Osteocyte (in vitro differentiated cells): ENCODE measurements at regions not wholly inside any gene's neighbourhood (a gene's known extent, or its start where the extent isn't known, plus 50 kb on each side); places are given as distances from the start of the nearest gene placed in this dataset.

Source experiments
- DNase-seq: peaks from one replicate; pipeline ENCODE4 v3.0.0; 2021; ENCODE audit warnings: mixed read lengths; ENCODE audit not compliant: unreplicated experiment; ENCODE audit errors: extremely low spot score
- H3K27ac Mint-ChIP-seq: one replicate; pipeline ENCODE4 v1.8.0; 2021; ENCODE audit warnings: mild to moderate bottlenecking, mixed read lengths; ENCODE audit not compliant: unreplicated experiment
- H3K27me3 Mint-ChIP-seq: one replicate; pipeline ENCODE4 v1.8.0; 2021; ENCODE audit warnings: mixed read lengths; ENCODE audit not compliant: unreplicated experiment
- H3K36me3 Mint-ChIP-seq: one replicate; pipeline ENCODE4 v1.8.0; 2021; ENCODE audit warnings: mixed read lengths; ENCODE audit not compliant: unreplicated experiment
- H3K4me1 Mint-ChIP-seq: one replicate; pipeline ENCODE4 v1.8.0; 2021; ENCODE audit warnings: mixed read lengths; ENCODE audit not compliant: unreplicated experiment
- H3K4me3 Mint-ChIP-seq: one replicate; pipeline ENCODE4 v1.8.0; 2021; ENCODE audit warnings: mild to moderate bottlenecking, moderate library complexity, mixed read lengths; ENCODE audit not compliant: unreplicated experiment
- H3K9me3 Mint-ChIP-seq: one replicate; pipeline ENCODE4 v1.8.0; 2021; ENCODE audit warnings: mixed read lengths; ENCODE audit not compliant: unreplicated experiment
- TF ChIP-seq, protein P1 (sequence below): fragments of 200-600 bp; sonication (generic); IDR thresholded peaks from 2 replicates; pipeline ENCODE4 v1.5.0; 2021; ENCODE audit warnings: antibody characterized with exemption, mild to moderate bottlenecking, moderate library complexity

DNA sequence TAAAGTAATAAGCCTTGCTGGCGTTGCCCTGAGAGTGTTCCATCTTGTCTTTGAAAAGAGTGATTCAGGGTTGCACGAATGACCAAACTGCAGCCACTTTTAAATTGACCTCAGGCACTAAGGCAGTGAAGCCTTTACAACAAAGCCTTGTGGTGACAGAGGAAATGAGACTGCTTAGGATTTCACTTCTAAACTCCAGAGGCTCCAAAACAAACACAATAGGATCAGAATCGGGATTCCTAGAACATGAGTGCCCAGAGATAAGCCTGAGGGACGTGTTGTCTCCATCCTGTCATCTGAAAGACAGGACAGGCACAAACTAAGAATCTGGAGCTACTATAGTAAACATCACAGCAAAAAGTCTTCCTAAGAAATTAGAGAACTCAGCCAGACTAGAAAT is 405.2 kb downstream of the PPARGC1A start:
- no peaks in the 10 kb centered on the region for H3K27me3 Mint-ChIP-seq
- TF ChIP-seq, protein P1, sequence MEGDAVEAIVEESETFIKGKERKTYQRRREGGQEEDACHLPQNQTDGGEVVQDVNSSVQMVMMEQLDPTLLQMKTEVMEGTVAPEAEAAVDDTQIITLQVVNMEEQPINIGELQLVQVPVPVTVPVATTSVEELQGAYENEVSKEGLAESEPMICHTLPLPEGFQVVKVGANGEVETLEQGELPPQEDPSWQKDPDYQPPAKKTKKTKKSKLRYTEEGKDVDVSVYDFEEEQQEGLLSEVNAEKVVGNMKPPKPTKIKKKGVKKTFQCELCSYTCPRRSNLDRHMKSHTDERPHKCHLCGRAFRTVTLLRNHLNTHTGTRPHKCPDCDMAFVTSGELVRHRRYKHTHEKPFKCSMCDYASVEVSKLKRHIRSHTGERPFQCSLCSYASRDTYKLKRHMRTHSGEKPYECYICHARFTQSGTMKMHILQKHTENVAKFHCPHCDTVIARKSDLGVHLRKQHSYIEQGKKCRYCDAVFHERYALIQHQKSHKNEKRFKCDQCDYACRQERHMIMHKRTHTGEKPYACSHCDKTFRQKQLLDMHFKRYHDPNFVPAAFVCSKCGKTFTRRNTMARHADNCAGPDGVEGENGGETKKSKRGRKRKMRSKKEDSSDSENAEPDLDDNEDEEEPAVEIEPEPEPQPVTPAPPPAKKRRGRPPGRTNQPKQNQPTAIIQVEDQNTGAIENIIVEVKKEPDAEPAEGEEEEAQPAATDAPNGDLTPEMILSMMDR = no peak
- H3K36me3 Mint-ChIP-seq = no peaks in the 10 kb centered on the region
- H3K27ac Mint-ChIP-seq = no peak overlapping the region
- no peak overlapping the region for H3K4me3 Mint-ChIP-seq
- no peak for DNase-seq
- no peaks in the 10 kb centered on the region for H3K4me1 Mint-ChIP-seq
- H3K9me3 Mint-ChIP-seq = peaks cover 5% of the 10 kb centered on the region

DNA sequence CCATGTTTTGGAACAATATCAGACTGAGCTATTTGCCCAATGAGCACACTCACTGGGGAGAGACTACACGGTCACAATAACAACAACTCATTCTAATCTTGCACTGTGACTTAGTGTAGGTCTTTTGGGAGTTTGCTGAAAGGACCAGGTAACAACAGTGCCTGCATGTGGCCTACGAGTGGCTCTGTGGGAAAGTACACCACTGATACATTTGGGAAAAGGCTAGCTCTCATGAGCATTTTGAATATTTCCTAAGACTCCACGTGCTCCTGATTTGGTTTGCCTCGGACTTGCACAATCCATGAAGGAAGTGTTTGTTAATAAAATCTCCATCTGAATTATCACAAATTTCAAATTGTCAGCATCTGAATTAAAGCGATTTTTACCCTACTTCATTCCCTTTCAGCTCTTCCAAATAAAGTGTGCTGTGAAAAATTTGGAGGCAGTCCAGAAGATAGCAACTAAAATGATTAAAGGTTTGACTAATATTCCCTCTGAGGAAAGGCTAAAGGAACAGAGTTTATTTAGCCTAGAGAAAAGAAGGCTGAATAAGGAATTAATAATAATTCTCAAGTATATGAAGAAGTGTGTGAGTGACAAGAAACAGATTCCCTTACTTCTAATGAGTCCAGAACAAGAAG is 406.4 kb downstream of the PPARGC1A start:
- DNase-seq = no peak
- H3K4me3 Mint-ChIP-seq = no peak overlapping the region
- TF ChIP-seq, protein P1 = no peak
- H3K36me3 Mint-ChIP-seq = no peaks in the 10 kb centered on the region
- H3K27ac Mint-ChIP-seq = no peak overlapping the region
- peaks cover 9% of the 10 kb centered on the region for H3K9me3 Mint-ChIP-seq
- H3K4me1 Mint-ChIP-seq = no peaks in the 10 kb centered on the region
- no peaks in the 10 kb centered on the region for H3K27me3 Mint-ChIP-seq

DNA sequence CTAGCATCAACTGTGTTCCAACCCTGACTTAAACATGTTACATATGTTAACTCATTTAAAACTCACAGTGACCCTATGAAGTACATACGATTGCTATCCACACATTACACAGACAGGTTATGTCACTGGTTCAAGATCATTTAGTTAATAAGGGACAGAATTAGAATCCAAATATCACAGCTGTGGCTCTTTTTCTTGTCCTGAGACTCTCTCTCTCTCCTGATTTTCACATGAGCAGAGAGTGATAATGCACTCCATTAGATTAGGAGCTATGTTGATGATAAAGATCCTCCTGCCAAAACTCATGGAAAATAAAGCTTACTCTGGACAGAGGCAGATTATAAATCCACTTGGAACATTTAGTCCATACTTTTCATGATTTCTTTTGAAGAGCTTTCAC is 408.3 kb downstream of the PPARGC1A start:
- TF ChIP-seq, protein P1 = no peak

DNA sequence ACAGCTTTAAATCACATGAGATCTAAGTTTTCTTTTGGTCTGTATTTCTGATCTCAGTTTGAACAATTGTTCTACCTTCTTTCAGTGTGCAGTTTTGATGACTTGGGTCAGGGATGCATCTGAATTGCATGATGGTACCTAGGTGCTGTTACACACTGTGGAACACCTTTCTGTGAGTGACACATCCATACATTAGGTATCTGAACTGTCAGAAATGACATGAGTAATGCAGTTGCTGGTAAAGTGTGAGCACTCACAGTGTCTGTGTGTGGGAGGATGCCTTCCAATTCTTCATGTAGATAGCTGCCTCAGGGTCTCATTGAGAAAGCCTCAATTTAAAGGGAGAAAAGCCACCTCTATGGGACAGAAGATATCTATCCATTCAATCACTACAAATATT is 411.9 kb downstream of the PPARGC1A start:
- H3K4me3 Mint-ChIP-seq = no peak overlapping the region
- no peak for DNase-seq
- no peaks in the 10 kb centered on the region for H3K27me3 Mint-ChIP-seq
- no peak overlapping the region for H3K27ac Mint-ChIP-seq
- TF ChIP-seq, protein P1 = no peak
- H3K4me1 Mint-ChIP-seq = no peaks in the 10 kb centered on the region
- no peaks in the 10 kb centered on the region for H3K36me3 Mint-ChIP-seq
- H3K9me3 Mint-ChIP-seq = peaks cover 9% of the 10 kb centered on the region

More for the DNA sequence above, 408.3 kb downstream of the PPARGC1A start:
- H3K27ac Mint-ChIP-seq = no peak overlapping the region
- no peaks in the 10 kb centered on the region for H3K27me3 Mint-ChIP-seq
- DNase-seq = no peak
- peaks cover 4% of the 10 kb centered on the region for H3K9me3 Mint-ChIP-seq
- H3K36me3 Mint-ChIP-seq = no peaks in the 10 kb centered on the region
- no peaks in the 10 kb centered on the region for H3K4me1 Mint-ChIP-seq
- no peak overlapping the region for H3K4me3 Mint-ChIP-seq

DNA sequence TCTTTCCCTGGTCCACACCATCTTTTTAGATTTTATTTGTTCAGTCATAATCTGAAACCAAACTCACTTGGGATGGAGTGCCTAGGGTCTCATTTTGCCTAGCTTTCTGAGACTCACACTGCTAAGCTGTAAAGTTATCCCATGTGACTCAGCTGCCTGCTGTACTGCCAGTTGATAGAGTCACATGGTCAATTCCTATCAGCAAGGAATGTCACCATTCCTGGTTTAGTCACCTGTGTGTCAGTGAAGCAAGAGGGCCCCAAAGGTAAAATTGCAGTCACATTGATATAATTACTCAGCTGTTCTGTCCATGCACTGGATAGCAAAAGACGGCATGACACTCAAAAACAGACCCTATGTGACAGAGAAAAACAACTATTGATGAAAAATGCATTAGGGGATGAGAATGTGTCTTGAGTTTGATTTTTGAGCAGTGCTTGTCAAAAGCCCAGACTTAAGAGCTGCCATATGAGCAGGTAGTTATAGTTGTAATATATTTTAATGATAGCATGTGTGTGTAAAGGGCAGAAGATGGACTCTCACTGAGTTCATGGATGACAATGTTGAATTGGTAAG is 413.2 kb downstream of the PPARGC1A start:
- no peaks in the 10 kb centered on the region for H3K27me3 Mint-ChIP-seq
- H3K4me3 Mint-ChIP-seq = no peak overlapping the region
- no peaks in the 10 kb centered on the region for H3K36me3 Mint-ChIP-seq
- no peak overlapping the region for H3K27ac Mint-ChIP-seq
- H3K9me3 Mint-ChIP-seq = peaks cover 20% of the 10 kb centered on the region
- TF ChIP-seq, protein P1 = no peak
- no peak for DNase-seq
- H3K4me1 Mint-ChIP-seq = no peaks in the 10 kb centered on the region
